Nephron progenitor cell (in vitro differentiated cells): ENCODE measurements at regions not wholly inside any gene's neighbourhood (a gene's known extent, or its start where the extent isn't known, plus 50 kb on each side); places are given as distances from the start of the nearest gene placed in this dataset.

Experiments used
- DNase-seq: peaks from one replicate; pipeline ENCODE4 v3.0.0; 2021
- H3K27ac Mint-ChIP-seq: 2 replicates; pipeline ENCODE4 v1.8.0; 2021; ENCODE audit warnings: mild to moderate bottlenecking, moderate library complexity, mixed read lengths
- H3K27me3 Mint-ChIP-seq: 2 replicates; pipeline ENCODE4 v1.8.0; 2021; ENCODE audit warnings: mild to moderate bottlenecking, low read depth, mixed read lengths; ENCODE audit not compliant: poor library complexity
- H3K36me3 Mint-ChIP-seq: 2 replicates; pipeline ENCODE4 v1.8.0; 2021; ENCODE audit warnings: low read depth, mixed read lengths
- H3K4me1 Mint-ChIP-seq: 2 replicates; pipeline ENCODE4 v1.8.0; 2021; ENCODE audit warnings: mixed read lengths
- H3K4me3 Mint-ChIP-seq: 2 replicates; pipeline ENCODE4 v1.8.0; 2021; ENCODE audit warnings: mild to moderate bottlenecking, moderate library complexity, mixed read lengths
- H3K9me3 Mint-ChIP-seq: 2 replicates; pipeline ENCODE4 v1.8.0; 2021; ENCODE audit warnings: mild to moderate bottlenecking, moderate library complexity, mixed read lengths
- CTCF ChIP-seq: fragments of 200-600 bp; sonication (generic); IDR thresholded peaks from 2 replicates; pipeline ENCODE4 v1.5.0; 2021; ENCODE audit warnings: antibody characterized with exemption

- Mint-ChIP-seq H3K4me1 (no peaks in the 10 kb centered on the region), H3K27me3 (peaks cover 4% of the 10 kb centered on the region)
- DNase-seq = no peak
Measured at GRCh38 chr7:106552645-106553445, 108.1 kb downstream of the CCDC71L start.

GRCh38 chr7:106551936-106552335, 109.0 kb downstream of the CCDC71L start:
- no peak overlapping the region for H3K4me3 Mint-ChIP-seq
- no peak overlapping the region for H3K27ac Mint-ChIP-seq
- H3K4me1 Mint-ChIP-seq = no peaks in the 10 kb centered on the region
- no peak for TF ChIP-seq CTCF
- H3K9me3 Mint-ChIP-seq = peaks cover 27% of the 10 kb centered on the region
- no peaks in the 10 kb centered on the region for H3K36me3 Mint-ChIP-seq
- no peak for DNase-seq
- H3K27me3 Mint-ChIP-seq = peaks cover under 1% of the 10 kb centered on the region

More at GRCh38 chr7:106552645-106553445, 108.1 kb downstream of the CCDC71L start:
- H3K9me3 Mint-ChIP-seq = peaks cover 36% of the 10 kb centered on the region
- no peak overlapping the region for H3K27ac Mint-ChIP-seq
- no peaks in the 10 kb centered on the region for H3K36me3 Mint-ChIP-seq
- H3K4me3 Mint-ChIP-seq = no peak overlapping the region
- no peak for TF ChIP-seq CTCF

- Mint-ChIP-seq H3K9me3 (no peaks in the 10 kb centered on the region), H3K36me3 (no peaks in the 10 kb centered on the region), H3K27me3 (peaks cover 4% of the 10 kb centered on the region), H3K4me1 (no peaks in the 10 kb centered on the region), H3K27ac (no peak overlapping the region), H3K4me3 (no peak overlapping the region)
- no peak for DNase-seq
- TF ChIP-seq CTCF = no peak
Measured at GRCh38 chr7:106548491-106548890, 112.5 kb downstream of the CCDC71L start.

- no peak for TF ChIP-seq CTCF
- H3K4me3 Mint-ChIP-seq = no peak overlapping the region
- DNase-seq = no peak
- H3K27ac Mint-ChIP-seq = no peak overlapping the region
- peaks cover 8% of the 10 kb centered on the region for H3K27me3 Mint-ChIP-seq
- H3K4me1 Mint-ChIP-seq = peaks cover 6% of the 10 kb centered on the region
- H3K36me3 Mint-ChIP-seq = no peaks in the 10 kb centered on the region
- H3K9me3 Mint-ChIP-seq = no peaks in the 10 kb centered on the region
Measured at GRCh38 chr7:106545275-106545674, 115.7 kb downstream of the CCDC71L start.

- Mint-ChIP-seq H3K4me3 (no peak overlapping the region), H3K27me3 (peaks cover 8% of the 10 kb centered on the region), H3K36me3 (no peaks in the 10 kb centered on the region), H3K9me3 (no peaks in the 10 kb centered on the region), H3K27ac (no peak overlapping the region), H3K4me1 (peaks cover 6% of the 10 kb centered on the region)
- no peak for DNase-seq
- no peak for TF ChIP-seq CTCF
Measured at GRCh38 chr7:106543221-106543757, 117.7 kb downstream of the CCDC71L start.
